GM21515 (cell line): ENCODE measurements at regions not wholly inside any gene's neighbourhood (a gene's known extent, or its start where the extent isn't known, plus 50 kb on each side); places are given as distances from the start of the nearest gene placed in this dataset.
"Not testable (repeated sequence)": the region's sequence is repeated elsewhere in the genome, so short reads cannot be mapped to it uniquely, and the experiment has no call there.

Experiments
- ATAC-seq: cut with Tn5 transposase; IDR thresholded peaks from one replicate; pipeline ENCODE4 v1.9.1; 2021; ENCODE audit not compliant: unreplicated experiment

GRCh38 chr6:144528743-144529425 lies 243.7 kb downstream of the UTRN start:
- ATAC-seq: no peak

DNA sequence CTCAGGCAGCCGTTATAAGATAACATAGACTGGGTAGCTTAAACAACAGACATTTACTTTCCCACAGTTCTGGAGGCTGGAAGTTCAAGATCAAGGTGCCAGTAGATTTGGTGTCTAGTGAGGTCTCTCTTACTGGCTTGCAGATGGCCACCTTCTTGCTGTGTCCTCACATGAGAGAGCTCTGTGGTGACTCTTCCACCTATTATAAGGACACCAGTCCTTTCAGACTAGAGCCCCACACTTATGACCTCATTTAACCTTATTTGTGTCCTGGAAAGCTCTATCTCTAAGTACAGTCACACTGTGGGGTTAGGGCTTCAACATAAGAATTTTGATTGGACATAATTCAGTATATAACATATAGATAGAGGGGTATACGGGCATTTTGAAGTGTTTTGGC lies 245.0 kb downstream of the UTRN start:
- no peak for ATAC-seq

DNA sequence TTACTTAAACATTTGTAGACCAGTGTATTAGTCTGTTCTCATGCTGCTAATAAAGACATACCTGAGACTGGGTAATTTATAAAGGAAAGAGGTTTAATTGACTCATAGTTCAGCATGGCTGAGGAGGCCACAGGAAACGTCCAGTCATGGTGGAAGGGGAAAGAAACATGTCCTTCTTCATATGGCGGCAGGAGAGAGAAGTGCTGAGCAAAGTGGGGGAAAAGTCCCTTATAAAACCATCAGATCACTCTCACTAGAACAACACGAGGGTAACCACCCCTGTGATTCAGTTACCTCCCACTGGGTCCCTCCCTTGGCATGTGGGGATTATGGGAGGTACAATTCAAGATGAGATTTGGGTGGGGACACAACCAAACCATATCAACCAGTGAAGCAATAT lies 247.1 kb downstream of the UTRN start:
- ATAC-seq: not testable (repeated sequence)

DNA sequence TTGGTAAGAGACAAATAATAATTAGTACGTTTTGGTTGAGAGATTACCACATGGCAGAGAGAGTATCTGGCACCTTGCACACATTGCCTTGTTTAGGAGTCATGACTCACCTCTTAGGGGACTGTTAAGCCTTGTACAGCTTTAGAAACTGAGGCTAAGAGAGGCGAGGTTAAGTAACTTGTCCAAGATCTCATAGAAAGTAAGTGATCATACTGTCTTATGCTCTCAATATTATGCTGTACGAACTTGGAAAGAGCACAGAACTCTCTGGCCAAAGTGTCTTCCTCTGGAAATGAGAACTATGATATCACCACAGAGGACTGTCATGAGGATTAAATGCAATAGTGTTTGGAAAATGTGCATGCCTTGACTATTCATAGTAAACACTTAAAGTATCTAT lies 249.0 kb downstream of the UTRN start:
- no peak for ATAC-seq

- no peak for ATAC-seq
Observed at GRCh38 chr6:144535630-144536029, 250.5 kb downstream of the UTRN start.

DNA sequence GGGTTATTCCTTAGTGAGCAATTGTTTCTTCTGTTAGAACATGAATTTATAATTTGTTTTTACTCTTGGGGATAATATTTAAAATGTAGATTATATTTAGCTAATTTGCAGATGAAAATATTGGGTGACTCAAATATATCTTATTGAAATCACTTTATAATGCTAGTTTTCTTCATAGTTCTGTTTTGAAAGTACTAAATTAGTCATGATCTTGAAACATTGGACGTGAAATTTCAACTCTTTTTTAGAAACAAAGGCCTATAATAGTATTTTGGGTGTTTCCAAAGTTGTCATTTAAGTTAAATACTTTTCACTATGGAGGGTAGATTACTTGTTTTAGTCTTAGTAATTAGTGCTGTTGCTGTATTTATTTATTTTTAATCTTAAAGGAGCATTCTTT lies 250.9 kb downstream of the UTRN start:
- ATAC-seq: no peak

DNA sequence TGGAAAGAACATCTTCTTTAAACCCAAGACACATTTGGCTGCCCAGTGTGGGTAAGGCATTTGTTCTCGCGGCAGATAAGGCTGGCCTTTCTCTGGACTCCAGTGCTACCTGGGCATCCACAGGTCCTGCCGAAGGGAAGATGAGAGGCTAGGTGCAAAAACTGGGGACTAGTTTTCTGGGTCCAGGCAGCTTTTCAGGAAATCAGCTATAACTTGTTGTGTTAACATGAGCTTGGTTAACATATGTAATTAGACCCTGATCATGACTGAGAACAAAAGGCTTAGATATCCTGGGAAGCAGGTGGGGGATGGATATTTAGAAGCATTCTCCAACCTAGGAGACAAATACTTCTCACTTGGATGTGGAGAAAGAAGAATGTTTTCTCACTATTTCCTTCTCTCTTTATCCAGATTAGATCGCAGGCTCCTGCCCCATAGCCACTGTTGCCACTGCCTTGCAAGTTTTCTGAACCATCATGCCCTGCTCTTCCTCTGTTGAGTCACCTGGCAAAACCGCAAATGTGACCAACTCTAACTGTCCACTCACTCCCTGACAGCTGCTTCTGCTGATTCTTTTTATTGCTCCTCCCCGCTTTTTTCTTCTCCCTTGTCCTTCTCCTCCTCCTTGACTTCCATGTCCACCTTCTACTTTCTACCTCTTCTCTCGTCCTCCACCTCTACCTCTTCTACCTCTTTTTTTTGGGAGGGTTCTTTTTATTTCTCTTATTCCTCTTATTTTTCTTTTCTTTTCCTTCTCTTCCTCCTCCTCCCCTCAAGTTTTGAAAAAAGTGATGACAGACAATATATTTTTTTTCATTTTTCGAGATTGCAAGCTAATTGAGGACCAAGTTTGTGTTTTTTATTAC lies 258.1 kb downstream of the UTRN start:
- no peak for ATAC-seq

DNA sequence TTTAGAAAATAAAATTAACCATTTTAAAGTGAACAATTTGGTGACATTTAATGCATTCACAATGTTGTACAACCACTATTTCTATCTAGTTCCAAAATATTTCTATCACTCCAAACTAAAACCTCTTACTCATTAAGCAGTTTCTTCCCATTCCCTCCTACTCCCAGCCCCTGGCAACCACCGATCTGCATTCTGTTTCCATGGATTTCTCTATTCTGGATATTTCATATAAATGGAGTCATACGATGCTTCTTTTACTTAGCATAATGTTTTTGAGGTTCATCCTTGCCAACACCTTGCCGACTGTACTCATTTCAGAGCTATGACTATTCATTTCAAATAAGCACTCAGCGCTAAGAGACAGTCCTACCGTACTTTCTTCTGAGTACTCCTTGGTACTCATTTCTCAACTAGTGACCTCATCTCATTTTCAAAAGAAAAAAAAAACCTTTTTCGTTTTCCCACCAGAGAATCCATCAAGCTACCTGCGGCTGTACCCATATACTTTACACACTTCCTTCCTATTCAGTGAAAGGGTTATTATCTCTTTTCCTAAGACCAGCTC lies 259.2 kb downstream of the UTRN start:
- ATAC-seq: no peak

DNA sequence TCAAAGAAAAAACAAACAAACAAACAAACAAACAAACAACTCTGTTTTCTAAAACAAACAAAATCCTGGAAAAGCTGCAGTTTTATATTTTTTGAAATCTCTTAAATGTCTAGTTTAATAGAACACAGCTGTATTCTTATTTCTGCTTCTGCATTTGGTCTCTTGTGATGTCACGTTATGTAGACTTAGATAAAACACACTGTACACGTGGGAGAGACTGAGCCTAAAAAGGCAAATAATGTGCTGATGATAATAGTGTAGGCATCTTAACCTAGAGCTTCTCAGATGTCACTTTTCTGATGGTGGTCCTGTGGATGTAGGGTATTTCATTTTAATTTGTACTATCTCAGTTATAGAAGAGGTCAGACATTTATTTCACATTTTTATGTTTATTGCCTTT lies 261.7 kb downstream of the UTRN start:
- no peak for ATAC-seq

GRCh38 chr6:144547409-144547808 lies 262.3 kb downstream of the UTRN start:
- no peak for ATAC-seq

DNA sequence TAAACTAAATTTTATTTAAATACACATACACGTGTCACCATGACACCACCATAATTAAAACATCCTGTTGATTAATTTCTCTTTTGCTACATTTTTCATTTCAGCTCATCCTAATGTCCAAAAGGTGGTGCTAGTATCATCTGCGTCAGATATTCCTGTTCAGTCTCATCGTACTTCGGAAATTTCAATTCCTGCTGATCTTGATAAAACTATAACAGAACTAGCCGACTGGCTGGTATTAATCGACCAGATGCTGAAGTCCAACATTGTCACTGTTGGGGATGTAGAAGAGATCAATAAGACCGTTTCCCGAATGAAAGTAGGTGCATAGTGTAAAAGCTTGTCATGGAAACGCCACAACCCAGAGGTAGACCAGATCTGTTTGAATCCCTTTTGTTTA lies 263.4 kb downstream of the UTRN start:
- no peak for ATAC-seq

GRCh38 chr6:144549837-144550747 lies 265.0 kb downstream of the UTRN start:
- no peak for ATAC-seq

DNA sequence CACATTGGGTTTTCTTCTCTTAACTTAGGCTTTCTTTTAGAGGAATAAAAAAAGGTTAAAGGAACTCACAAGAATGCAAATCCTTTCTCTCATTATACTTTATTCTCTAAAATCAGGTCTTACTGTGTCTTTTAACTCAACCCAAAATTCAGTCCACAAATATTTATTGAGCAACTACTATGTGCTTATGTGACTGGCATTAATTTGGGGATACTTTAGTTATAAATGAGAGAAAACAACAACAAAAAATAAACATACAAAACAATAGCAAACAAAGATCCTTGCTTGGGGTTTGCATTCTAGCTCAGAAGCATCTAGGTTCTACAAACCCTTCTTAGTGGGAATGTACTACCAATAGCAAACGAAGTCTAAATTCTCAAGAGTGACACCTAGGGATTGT lies 266.2 kb downstream of the UTRN start:
- ATAC-seq: no peak

DNA sequence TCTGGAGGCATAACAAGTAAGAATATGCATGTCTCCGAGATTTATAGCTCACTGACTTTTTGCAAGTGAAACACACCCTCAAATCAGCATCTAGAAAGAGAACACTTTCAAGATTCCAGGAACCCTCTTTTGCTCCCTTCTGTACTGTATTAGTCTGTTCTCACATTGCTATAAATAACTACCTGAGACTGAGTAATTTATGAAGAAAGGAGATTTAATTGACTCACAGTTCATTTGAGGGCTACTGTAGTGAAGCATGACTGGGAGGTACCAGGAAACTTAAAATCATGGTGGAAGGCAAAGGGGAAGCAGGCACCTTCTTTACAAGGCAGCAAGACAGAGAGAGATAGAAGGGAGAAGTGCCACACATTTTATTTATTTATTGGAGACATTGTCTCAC lies 269.9 kb downstream of the UTRN start:
- no peak for ATAC-seq

- no peak for ATAC-seq
Observed at GRCh38 chr6:144559865-144560593, 274.9 kb downstream of the UTRN start.

GRCh38 chr6:144561455-144562043 lies 276.4 kb downstream of the UTRN start:
- no peak for ATAC-seq

- ATAC-seq: no peak
Observed at GRCh38 chr6:144564202-144564601, 279.1 kb downstream of the UTRN start.

- no peak for ATAC-seq
Observed at GRCh38 chr6:144566868-144567615, 281.9 kb downstream of the UTRN start.

DNA sequence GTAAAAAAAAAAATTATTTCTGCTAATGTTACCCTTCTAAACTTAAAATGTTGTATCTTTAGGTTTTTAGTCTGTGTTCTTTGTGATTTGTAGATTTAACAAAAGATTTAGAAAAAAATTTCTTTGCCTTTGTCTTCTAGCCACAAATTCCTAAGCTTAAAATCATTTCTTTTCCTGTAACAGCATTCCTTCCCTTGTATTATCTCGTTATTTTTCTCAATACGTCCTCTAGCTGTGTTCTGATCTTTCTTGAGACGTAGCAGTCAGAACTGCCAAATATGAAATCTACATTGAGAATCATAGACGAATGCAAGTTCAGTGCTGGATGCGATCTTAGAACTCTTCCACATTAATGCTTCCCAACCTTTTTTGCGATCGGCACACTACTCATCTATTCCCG lies 283.1 kb downstream of the UTRN start:
- ATAC-seq: no peak
